ENCODE measurements at regions not wholly inside any gene's neighbourhood (a gene's known extent, or its start where the extent isn't known, plus 50 kb on each side); places are given as distances from the start of the nearest gene placed in this dataset.
"Not testable (repeated sequence)": the region's sequence is repeated elsewhere in the genome, so short reads cannot be mapped to it uniquely, and the experiment has no call there.

- in situ Hi-C loops (cut with HindIII; ENCODE audit: low pct_ligation_motif_present, low pct_unique_long_range_greater_than_20kb, low sequenced_read_pairs), result no loop called here
- no peak for DNase-seq
Observed at GRCh38 chr4:75422998-75423397, 91.2 kb downstream of the RCHY1 start.

GRCh38 chr4:75412746-75413145 lies 101.5 kb downstream of the RCHY1 start:
- no peak for DNase-seq
- in situ Hi-C loops (cut with HindIII; ENCODE audit: low pct_ligation_motif_present, low pct_unique_long_range_greater_than_20kb, low sequenced_read_pairs), result no loop called here

GRCh38 chr4:75398501-75398900 lies 115.7 kb downstream of the RCHY1 start:
- DNase-seq, result no peak
- in situ Hi-C loops (cut with HindIII; ENCODE audit: low pct_ligation_motif_present, low pct_unique_long_range_greater_than_20kb, low sequenced_read_pairs), result no loop called here

- in situ Hi-C loops (cut with HindIII; ENCODE audit: low pct_ligation_motif_present, low pct_unique_long_range_greater_than_20kb, low sequenced_read_pairs), result no loop called here
- no peak for DNase-seq
Observed at GRCh38 chr4:75391489-75392166, 122.6 kb downstream of the RCHY1 start.

DNA sequence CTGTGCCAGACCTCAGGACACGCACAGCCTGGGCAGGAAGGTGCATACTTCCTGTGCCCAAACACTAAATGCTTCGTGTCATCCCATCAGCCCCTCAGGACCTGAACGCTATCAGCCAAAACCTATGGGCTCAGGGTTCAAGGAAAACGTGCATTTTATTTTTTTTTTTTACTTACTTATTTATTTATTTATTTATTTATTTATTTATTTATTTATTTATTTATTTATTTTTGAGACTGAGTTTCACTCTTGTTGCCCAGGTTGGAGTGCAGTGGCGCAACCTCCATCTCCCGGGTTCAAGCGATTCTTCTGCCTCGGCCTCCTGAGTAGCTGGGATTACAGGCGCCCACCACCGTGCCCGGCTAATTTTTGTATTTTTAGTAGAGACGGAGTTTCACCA lies 127.8 kb downstream of the RCHY1 start:
- in situ Hi-C loops (cut with HindIII; ENCODE audit: low pct_ligation_motif_present, low pct_unique_long_range_greater_than_20kb, low sequenced_read_pairs); DNase-seq: not testable (repeated sequence)

GRCh38 chr4:75385106-75385505 lies 129.1 kb downstream of the RCHY1 start:
- no peak for DNase-seq

GRCh38 chr4:75376543-75376942 lies 137.7 kb downstream of the RCHY1 start:
- in situ Hi-C loops (cut with HindIII; ENCODE audit: low pct_ligation_motif_present, low pct_unique_long_range_greater_than_20kb, low sequenced_read_pairs), result no loop called here
- no peak for DNase-seq

More at GRCh38 chr4:75385106-75385505, 129.1 kb downstream of the RCHY1 start:
- in situ Hi-C loops (cut with HindIII; ENCODE audit: low pct_ligation_motif_present, low pct_unique_long_range_greater_than_20kb, low sequenced_read_pairs), result no loop called here

GRCh38 chr4:75371915-75372314 lies 142.3 kb downstream of the RCHY1 start:
- in situ Hi-C loops (cut with HindIII; ENCODE audit: low pct_ligation_motif_present, low pct_unique_long_range_greater_than_20kb, low sequenced_read_pairs), result no loop called here

GRCh38 chr4:75370576-75370975 lies 143.6 kb downstream of the RCHY1 start:
- in situ Hi-C loops (cut with HindIII; ENCODE audit: low pct_ligation_motif_present, low pct_unique_long_range_greater_than_20kb, low sequenced_read_pairs), result no loop called here
- DNase-seq, result no peak

More at GRCh38 chr4:75371915-75372314, 142.3 kb downstream of the RCHY1 start:
- no peak for DNase-seq

DNA sequence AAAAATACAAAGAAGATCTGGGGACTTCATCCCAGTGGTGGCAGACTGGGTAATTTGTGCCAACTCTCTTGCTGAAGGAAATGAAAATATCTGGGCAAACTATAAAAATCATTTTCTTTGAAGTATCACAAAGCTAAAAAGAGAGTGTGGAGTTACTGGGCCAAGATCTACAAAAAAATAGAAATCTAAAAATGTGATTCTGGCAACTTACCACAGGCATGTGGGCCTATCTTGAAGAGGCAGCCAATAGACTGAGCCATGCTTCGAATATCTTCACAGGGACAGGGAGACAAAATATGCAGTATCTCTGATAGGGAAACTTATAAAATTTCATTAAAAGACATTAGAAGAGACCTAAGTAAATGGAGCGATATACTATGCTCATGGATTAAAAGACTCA lies 168.8 kb downstream of the RCHY1 start:
- in situ Hi-C loops (cut with HindIII; ENCODE audit: low pct_ligation_motif_present, low pct_unique_long_range_greater_than_20kb, low sequenced_read_pairs), result no loop called here
- no peak for DNase-seq

- in situ Hi-C loops (cut with HindIII; ENCODE audit: low pct_ligation_motif_present, low pct_unique_long_range_greater_than_20kb, low sequenced_read_pairs), result no loop called here
- no peak for DNase-seq
Observed at GRCh38 chr4:75344915-75345314, 169.3 kb downstream of the RCHY1 start.

- in situ Hi-C loops (cut with HindIII; ENCODE audit: low pct_ligation_motif_present, low pct_unique_long_range_greater_than_20kb, low sequenced_read_pairs), result no loop called here
Observed at GRCh38 chr4:75343333-75343732, 170.9 kb downstream of the RCHY1 start.

GRCh38 chr4:75340561-75340960 lies 173.6 kb downstream of the RCHY1 start:
- in situ Hi-C loops (cut with HindIII; ENCODE audit: low pct_ligation_motif_present, low pct_unique_long_range_greater_than_20kb, low sequenced_read_pairs), result no loop called here
- no peak for DNase-seq

More at GRCh38 chr4:75343333-75343732, 170.9 kb downstream of the RCHY1 start:
- no peak for DNase-seq

DNA sequence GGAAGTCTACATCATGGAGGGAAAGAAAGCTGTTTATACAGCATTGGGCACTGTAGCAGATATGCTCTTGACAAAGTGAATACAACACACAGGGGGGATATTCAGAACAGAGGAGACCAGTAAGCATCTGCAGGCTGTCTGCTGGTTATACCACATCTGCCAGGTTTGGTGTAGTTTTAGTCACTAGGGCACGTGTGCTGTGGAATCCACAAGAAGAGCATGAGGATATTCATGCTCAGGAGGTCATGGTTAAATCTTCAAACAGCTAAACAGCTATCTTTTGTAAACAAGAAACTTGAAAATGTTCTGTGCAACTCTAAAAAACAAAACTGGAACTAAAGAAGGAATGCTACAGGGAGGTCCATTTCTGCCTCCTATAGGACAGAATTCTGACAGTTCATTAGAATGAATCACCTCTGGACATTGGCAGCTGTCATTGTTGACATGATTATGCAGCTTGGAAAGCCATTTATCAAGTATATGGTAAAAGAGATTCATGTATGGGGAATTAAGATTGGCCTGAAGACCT lies 175.8 kb downstream of the RCHY1 start:
- in situ Hi-C loops (cut with HindIII; ENCODE audit: low pct_ligation_motif_present, low pct_unique_long_range_greater_than_20kb, low sequenced_read_pairs), result no loop called here
- DNase-seq, result no peak

GRCh38 chr4:75327804-75328512 lies 186.2 kb downstream of the RCHY1 start:
- DNase-seq, result no peak
- in situ Hi-C loops (cut with HindIII; ENCODE audit: low pct_ligation_motif_present, low pct_unique_long_range_greater_than_20kb, low sequenced_read_pairs), result no loop called here

- in situ Hi-C loops (cut with HindIII; ENCODE audit: low pct_ligation_motif_present, low pct_unique_long_range_greater_than_20kb, low sequenced_read_pairs), result no loop called here
- no peak for DNase-seq
Observed at GRCh38 chr4:75325318-75325979, 188.8 kb downstream of the RCHY1 start.

DNA sequence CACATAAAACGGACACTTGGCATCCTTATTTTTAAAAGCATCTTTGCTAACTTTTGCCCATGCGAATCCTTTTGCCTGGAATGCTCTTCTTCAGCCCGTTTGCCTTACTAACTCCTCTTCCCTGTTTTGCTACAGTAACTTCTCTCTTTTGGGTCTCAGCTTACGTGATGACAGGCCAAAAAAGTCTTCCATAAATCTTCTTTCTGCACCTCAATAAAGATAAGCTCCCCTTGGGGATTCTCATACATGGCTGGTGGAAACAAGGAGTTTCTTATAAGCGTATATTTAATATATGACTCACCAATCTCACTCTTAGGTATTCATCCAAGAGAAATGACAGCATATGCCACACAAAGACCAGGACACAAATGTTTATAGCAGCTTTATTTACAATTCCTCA lies 192.7 kb downstream of the RCHY1 start:
- in situ Hi-C loops (cut with HindIII; ENCODE audit: low pct_ligation_motif_present, low pct_unique_long_range_greater_than_20kb, low sequenced_read_pairs), result no loop called here
- DNase-seq, result no peak

- DNase-seq; in situ Hi-C loops (cut with HindIII; ENCODE audit: low pct_ligation_motif_present, low pct_unique_long_range_greater_than_20kb, low sequenced_read_pairs): not testable (repeated sequence)
Observed at GRCh38 chr4:75317641-75318040, 196.6 kb downstream of the RCHY1 start.

DNA sequence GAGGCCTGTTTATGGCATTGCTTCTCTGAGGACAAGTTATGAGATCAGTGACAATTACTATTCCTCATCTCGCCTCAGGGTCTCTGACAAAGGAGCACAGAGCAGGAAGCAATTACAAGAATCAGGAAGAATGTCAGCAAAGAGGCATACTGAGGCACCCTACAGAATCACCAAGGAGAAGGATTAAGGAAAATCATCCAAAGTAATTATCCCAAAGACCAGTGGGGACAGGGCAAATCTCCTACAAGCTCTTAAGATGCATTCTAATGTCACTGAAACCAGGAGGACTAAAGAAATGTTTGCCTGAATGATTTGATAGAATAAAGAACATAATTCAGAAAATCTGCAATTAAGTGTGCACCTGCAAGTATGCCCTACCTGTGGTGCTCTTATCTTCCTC lies 206.2 kb downstream of the RCHY1 start:
- in situ Hi-C loops (cut with HindIII; ENCODE audit: low pct_ligation_motif_present, low pct_unique_long_range_greater_than_20kb, low sequenced_read_pairs), result no loop called here
- no peak for DNase-seq

Data from ACHN (cell line).